ENCODE measurements at regions not wholly inside any gene's neighbourhood (a gene's known extent, or its start where the extent isn't known, plus 50 kb on each side); places are given as distances from the start of the nearest gene placed in this dataset.

DNA sequence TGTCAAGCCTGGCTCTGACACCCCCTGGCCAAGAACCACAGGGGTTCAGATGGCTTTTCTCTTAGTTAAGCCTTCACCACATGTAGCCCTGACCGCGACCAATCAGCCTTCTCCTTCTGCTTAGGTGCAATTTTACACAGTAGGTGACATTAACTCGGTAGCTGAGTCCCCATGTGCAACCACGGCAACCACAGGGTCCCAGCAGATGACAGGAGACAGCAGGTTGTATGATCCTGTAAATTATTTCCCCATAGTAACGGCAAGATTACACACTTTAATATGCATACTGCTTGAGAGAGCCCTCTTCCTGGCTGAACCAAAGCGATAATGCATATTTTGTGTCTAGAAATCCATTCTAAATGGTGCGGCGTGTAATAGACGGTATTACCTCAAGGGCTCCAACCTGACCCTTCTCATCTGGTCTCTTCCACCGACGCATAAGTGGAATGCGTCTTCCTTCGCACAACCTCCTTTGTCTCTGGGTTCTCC, 458.7 kb upstream of the ZFHX3 start:
- TF ChIP-seq POLR2A (IDR thresholded peaks at IDR 0.05; ENCODE audit: borderline replicate concordance, extremely low read depth, insufficient read depth, insufficient read length) = no peak
- TF ChIP-seq, protein P1, sequence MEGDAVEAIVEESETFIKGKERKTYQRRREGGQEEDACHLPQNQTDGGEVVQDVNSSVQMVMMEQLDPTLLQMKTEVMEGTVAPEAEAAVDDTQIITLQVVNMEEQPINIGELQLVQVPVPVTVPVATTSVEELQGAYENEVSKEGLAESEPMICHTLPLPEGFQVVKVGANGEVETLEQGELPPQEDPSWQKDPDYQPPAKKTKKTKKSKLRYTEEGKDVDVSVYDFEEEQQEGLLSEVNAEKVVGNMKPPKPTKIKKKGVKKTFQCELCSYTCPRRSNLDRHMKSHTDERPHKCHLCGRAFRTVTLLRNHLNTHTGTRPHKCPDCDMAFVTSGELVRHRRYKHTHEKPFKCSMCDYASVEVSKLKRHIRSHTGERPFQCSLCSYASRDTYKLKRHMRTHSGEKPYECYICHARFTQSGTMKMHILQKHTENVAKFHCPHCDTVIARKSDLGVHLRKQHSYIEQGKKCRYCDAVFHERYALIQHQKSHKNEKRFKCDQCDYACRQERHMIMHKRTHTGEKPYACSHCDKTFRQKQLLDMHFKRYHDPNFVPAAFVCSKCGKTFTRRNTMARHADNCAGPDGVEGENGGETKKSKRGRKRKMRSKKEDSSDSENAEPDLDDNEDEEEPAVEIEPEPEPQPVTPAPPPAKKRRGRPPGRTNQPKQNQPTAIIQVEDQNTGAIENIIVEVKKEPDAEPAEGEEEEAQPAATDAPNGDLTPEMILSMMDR (IDR thresholded peaks at IDR 0.05 in 2 of 3, conservative IDR thresholded peaks at IDR 0.05 in 1 of 3; ENCODE audit: borderline replicate concordance in 1 of 3, insufficient read depth in 1 of 3, low read depth in 2 of 3, low read length in 2 of 3) = no peak
- no peak for TF ChIP-seq TCF7L2 (IDR thresholded peaks at IDR 0.05; ENCODE audit: borderline replicate concordance, extremely low read depth, insufficient read depth, insufficient read length)
- no peak for TF ChIP-seq EZH2phosphoT487 (IDR thresholded peaks at IDR 0.05; ENCODE audit: borderline replicate concordance)
- no peak for TF ChIP-seq FOSL1 (IDR thresholded peaks at IDR 0.05; ENCODE audit: low read depth)
